C4-2B (cell line): ENCODE measurements at regions not wholly inside any gene's neighbourhood (a gene's known extent, or its start where the extent isn't known, plus 50 kb on each side); places are given as distances from the start of the nearest gene placed in this dataset.
A peak's percentile ranks its signal among the peaks of the same experiment; 100 is the strongest.

Source experiments
- CTCF ChIP-seq: fragments of 450-650 bp; conservative IDR thresholded peaks from 2 replicates; pipeline ENCODE4 v1.5.1; 2017; ENCODE audit warnings: mild to moderate bottlenecking
- ZFX ChIP-seq: fragments of 450-650 bp; IDR thresholded peaks from 2 replicates; pipeline ENCODE4 v1.6.1; 2017

GRCh38 chr1:98054367-98054701, 133.5 kb upstream of the DPYD start:
- peak; percentile 49 for TF ChIP-seq CTCF
- no peak for TF ChIP-seq ZFX
